BJ (cell line): ENCODE measurements at regions not wholly inside any gene's neighbourhood (a gene's known extent, or its start where the extent isn't known, plus 50 kb on each side); places are given as distances from the start of the nearest gene placed in this dataset.

Experiments used
- CTCF ChIA-PET: fragments of 350-600 bp; formaldehyde crosslinking; extraction: SDS; loops from one replicate; lab custom pipeline; 2021; ENCODE audit warnings: antibody characterized with exemption, inconsistent platforms; lab: Yijun Ruan, JAX
- POLR2A ChIA-PET: fragments of 300-600 bp; sonication (Branson Sonifier 250); formaldehyde crosslinking; extraction: SDS; loops from one replicate; lab custom pipeline; 2021; ENCODE audit warnings: antibody characterized with exemption; lab: Charles Lee
- DNase-seq: peaks from one replicate; pipeline ENCODE4 v3.0.0-alpha.2; 2011; ENCODE audit warnings: low read depth
- H3K27me3 ChIP-seq: 2 replicates; pipeline ENCODE4 v1.6.0; 2011; ENCODE audit warnings: low read length; ENCODE audit not compliant: control insufficient read depth, insufficient read depth
- H3K36me3 ChIP-seq: 2 replicates; pipeline ENCODE4 v1.5.1; 2011; ENCODE audit warnings: low read length; ENCODE audit not compliant: control insufficient read depth, insufficient read depth
- H3K4me3 ChIP-seq: 2 replicates; pipeline ENCODE4 v1.5.1; 2011; ENCODE audit warnings: low read depth, mild to moderate bottlenecking, control low read depth, low read length
- TF ChIP-seq, protein P1 (sequence below): IDR thresholded peaks from 2 replicates; pipeline ENCODE4 v1.5.1; 2011; ENCODE audit warnings: low read depth, mild to moderate bottlenecking, control low read depth, inconsistent platforms, low read length, moderate library complexity; ENCODE audit not compliant: insufficient read depth

DNA sequence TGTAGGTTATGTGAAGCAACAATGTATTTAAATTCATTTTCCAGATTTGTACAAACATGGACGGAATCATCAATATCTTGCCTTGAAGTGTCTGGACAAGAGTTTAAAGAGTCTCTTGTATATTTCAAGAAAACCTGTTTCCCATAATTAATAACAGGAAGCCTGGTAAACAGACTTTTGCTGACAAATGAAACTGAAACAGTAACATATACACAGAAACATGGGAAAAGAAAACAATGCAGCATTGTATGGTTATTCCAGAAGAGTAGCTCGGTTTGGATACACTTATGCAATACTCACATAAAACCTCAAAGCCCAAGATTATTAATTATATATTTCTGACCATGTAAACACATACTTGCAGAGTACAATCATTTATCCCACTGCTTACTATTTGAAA, 265.5 kb downstream of the PTPRC start:
- DNase-seq = no peak
- H3K27me3 ChIP-seq = no peaks in the 10 kb centered on the region
- no peak overlapping the region for H3K4me3 ChIP-seq
- peaks cover 2% of the 10 kb centered on the region for H3K36me3 ChIP-seq
- ChIA-PET POLR2A (no interaction called here), CTCF (interaction anchor here (0.6 to 1.3 kb wide), 2 partner anchors 11 to 170 kb away, joined by 3 to 5 read pairs; no protein-coding TSS in a partner anchor)
- TF ChIP-seq, protein P1, sequence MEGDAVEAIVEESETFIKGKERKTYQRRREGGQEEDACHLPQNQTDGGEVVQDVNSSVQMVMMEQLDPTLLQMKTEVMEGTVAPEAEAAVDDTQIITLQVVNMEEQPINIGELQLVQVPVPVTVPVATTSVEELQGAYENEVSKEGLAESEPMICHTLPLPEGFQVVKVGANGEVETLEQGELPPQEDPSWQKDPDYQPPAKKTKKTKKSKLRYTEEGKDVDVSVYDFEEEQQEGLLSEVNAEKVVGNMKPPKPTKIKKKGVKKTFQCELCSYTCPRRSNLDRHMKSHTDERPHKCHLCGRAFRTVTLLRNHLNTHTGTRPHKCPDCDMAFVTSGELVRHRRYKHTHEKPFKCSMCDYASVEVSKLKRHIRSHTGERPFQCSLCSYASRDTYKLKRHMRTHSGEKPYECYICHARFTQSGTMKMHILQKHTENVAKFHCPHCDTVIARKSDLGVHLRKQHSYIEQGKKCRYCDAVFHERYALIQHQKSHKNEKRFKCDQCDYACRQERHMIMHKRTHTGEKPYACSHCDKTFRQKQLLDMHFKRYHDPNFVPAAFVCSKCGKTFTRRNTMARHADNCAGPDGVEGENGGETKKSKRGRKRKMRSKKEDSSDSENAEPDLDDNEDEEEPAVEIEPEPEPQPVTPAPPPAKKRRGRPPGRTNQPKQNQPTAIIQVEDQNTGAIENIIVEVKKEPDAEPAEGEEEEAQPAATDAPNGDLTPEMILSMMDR = no peak

DNA sequence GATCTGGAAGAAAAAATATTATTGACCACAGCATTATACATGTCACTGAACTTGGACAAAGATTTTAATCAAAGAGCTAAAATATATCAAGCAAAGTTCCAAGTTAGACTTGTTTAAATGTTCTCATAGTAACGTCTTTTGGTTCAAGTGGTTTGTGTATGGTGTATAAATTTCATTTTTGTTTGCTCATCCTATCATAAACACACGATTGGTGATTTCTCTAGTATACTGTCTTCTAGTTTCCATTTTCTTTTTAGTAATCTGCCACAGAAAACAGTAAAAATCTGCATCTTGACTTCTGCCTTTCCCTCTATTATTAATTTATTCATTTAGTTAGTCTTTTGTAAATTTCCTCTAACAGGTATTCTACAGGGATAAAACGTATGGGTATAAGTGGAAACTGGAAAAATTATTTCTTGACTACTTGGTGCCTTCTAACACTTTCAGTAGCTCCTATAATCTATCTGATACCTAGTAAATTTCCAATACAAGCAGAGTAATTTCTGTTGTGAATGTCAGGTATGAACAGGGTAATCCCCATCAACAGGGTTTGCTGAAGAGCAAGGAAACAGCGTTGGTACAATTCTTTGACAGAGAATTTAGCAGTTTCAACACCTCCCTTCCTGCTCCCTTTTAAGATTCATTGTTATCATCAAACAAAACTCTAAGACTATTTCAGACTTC, 268.0 kb downstream of the PTPRC start:
- TF ChIP-seq, protein P1 = no peak
- Histone ChIP-seq H3K4me3 (no peak overlapping the region), H3K36me3 (no peaks in the 10 kb centered on the region), H3K27me3 (no peaks in the 10 kb centered on the region)
- CTCF ChIA-PET = no interaction called here
- POLR2A ChIA-PET = no interaction called here
- no peak for DNase-seq

DNA sequence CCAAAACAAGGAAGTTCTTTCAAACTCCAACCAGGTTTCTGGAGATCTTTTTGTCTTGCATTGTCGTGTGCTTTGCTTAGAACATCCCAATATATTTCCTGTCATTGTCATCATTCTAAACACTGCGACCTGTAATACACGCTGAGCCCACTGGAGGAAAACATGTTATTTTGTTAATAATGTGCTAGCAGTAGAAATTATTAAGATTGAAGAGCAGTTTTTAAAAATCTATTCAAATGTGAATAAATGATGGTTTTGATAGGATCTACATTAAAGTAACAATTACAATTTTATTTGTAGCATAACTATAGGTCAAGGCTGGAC, 268.5 kb downstream of the PTPRC start:
- ChIA-PET POLR2A (no interaction called here), CTCF (no interaction called here)
- TF ChIP-seq, protein P1 = no peak
- Histone ChIP-seq H3K27me3 (no peaks in the 10 kb centered on the region), H3K36me3 (no peaks in the 10 kb centered on the region), H3K4me3 (no peak overlapping the region)
- DNase-seq = no peak

DNA sequence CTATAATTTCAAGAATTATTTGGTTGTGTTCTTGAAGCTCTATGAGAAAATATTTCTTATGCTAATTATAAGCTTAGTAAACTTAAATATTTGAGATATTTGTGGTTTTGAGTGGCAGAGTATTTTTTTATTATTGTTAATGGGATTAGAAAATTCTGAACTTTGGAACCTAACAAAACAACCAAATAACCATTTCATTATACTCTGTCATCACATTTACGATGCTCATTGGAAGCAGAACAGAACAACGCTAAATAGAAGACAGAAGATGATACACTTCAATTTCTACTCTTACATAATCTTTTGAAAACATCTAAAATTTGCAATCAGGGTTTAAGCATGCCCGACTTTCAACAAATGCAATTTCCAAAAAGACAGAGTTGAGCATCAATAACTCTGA, 270.2 kb downstream of the PTPRC start:
- DNase-seq = peak; percentile 27
- POLR2A ChIA-PET = interaction anchor here (0.6 kb wide), 1 partner anchor 363 kb away, joined by 3 read pairs; no protein-coding TSS in a partner anchor
- TF ChIP-seq, protein P1 = no peak
- H3K4me3 ChIP-seq = no peak overlapping the region
- H3K36me3 ChIP-seq = no peaks in the 10 kb centered on the region
- H3K27me3 ChIP-seq = no peaks in the 10 kb centered on the region
- CTCF ChIA-PET = no interaction called here

DNA sequence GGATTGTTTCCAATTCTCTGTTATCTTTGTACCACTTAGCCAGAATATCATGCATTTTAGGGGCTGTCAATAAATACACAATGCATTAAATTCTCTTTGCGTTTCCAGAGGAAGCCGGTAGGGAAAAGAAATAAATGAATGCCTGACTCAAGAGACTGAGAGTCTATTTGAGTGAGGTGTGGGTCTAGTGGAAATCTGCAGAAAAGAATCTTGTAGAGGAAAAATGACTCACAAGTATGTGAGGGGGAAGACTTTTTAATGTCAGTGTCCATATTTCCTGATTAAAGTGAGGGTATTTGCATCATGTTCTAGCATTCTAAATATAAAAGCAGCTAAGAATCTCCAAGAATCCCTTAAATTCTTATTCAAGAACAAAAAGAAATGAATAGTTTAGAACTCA, 271.1 kb downstream of the PTPRC start:
- no peaks in the 10 kb centered on the region for H3K27me3 ChIP-seq
- no peaks in the 10 kb centered on the region for H3K36me3 ChIP-seq
- POLR2A ChIA-PET = no interaction called here
- no peak overlapping the region for H3K4me3 ChIP-seq
- TF ChIP-seq, protein P1 = no peak
- DNase-seq = peak; percentile 13
- CTCF ChIA-PET = no interaction called here
